Suppressor macrophage treated with lipopolysaccharide for 4 hours (primary cell): ENCODE measurements at regions not wholly inside any gene's neighbourhood (a gene's known extent, or its start where the extent isn't known, plus 50 kb on each side); places are given as distances from the start of the nearest gene placed in this dataset.
A peak's percentile ranks its signal among the peaks of the same experiment; 100 is the strongest.
"Not testable (repeated sequence)": the region's sequence is repeated elsewhere in the genome, so short reads cannot be mapped to it uniquely, and the experiment has no call there.

Experiments used
- DNase-seq: peaks from one replicate; pipeline ENCODE4 v3.0.0-alpha.2; 2020

DNA sequence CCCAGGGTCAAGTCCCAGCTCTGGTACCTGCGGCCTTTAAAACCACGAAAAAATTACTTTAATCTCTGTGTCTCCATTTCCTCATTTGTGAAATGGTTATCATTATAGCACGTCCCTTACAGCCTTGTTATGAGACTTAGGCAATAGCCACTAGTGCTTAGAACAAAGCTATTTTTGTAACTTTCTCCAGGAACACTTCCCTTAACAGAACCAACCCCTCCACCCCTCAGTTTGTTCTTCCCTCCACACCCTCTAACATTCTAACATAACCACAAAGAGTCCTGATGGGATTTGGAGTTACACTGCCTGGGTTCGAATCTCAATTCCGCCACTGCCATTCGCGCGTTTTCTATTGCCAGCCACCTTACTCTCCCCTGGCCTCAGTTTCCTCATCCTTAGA lies 2777.4 kb upstream of the TPTE start:
- not testable (repeated sequence) for DNase-seq

DNA sequence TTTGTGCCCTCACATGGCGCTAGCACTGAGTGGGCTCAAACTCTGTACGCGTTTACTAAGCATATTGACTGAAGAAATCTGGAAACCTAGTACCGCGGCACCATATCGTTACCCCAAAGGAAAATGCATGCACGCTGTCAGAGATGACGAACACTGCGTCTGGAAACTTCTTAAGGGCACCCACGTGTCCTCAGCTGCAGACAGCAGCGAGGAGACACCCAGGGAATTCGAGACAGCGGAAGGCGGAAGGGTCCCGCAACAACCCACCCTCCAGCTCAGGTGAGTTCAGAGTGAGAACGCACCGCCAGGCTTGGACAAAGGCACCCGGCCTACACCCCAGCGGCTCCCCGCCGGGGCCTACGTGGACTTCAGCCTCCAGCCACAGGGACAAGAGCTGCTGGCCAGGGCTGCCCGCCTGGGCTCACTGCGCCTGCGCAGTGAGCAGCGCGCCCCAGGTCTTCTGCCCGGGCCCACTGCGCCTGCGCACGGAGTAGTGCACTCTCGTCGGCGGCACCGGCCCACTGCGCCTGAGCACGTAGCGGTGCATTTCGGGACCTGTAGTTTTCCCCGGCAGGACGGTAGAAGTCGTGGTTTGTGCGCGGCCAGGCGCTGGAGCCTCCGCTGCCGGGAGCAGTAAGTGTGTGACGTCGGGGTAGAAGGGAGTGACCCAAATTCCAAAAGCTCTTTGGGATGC lies 2776.8 kb upstream of the TPTE start:
- DNase-seq, result not testable (repeated sequence)

DNA sequence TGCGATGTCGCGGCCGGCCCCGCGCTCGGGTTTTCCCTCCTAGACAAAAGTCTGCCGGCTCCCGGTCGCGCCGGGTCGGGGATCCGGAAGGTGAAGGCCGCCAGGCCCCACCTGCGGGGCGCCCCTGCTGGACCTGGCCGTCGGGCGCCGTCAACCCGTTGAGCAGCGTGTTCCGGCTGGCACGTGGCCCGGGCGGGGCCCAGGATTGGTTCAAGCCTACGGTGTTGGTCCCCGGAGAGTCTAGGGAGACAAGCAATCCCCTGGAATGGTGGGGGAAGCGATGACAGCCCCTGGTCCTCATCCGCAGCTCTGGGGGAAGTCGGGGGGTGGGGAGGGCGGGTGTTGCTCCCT lies 2776.3 kb upstream of the TPTE start:
- DNase-seq, result not testable (repeated sequence)

DNA sequence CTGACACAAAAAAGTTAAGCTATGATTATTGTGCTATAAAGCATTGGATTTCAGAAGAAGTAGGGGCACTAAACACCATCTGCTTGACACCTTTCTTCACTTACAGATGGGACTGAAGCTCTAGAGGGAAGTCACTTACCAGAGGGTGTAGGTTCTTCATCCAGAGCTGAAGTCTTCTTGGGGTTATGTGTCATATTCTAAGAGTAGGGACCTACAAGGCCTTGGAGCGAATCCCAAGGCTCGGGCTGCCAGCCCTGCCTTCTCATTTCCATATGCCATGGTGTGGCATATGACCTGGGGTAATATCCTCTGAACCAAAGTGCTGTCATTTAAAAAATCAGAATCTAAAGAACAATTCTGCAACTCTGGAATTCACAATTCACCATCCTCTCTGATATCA lies 2773.4 kb upstream of the TPTE start:
- DNase-seq, result not testable (repeated sequence)

DNA sequence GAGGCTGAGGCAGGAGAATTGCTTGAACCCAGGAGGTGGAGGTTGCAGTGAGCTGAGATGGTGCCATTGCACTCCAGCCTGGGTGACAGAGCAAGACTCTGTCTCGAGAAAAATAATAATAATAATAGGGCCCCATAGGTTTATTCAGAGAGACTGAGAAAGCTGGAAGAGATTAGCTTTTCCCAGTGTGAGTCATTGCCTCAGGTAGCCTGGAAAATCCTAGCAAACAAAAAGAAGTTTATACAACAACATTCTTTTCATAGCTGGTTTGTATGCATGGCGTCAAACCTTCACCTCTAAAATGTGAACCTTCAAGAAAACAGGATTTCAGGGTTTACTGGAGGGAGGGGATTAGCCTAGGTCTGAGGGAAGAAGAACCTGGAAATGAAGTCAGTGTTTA lies 2768.8 kb upstream of the TPTE start:
- not testable (repeated sequence) for DNase-seq

DNA sequence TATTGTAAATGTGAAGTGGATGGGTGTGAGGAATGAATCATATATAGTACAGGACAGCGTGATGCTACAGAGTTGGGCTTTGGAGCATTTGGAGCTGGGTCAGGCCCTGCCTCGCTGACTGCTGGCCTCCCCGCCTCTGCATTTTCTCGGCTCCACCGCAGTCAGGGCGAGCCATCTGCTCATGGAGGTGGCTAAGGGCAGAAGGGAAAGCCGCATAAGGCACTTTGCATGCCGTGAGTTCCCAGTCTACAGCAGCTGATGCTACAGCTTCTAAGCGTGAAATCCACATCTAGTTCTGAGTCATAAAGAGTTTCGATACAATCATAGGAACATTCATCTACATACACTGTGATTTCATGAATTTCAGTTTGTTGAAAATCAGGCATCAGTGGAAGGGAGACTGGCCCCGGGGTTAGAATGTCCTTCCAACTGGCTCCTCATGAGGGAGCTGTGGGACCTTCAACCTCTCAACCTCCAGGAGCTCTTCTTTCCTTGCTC lies 2768.0 kb upstream of the TPTE start:
- DNase-seq, result not testable (repeated sequence)

DNA sequence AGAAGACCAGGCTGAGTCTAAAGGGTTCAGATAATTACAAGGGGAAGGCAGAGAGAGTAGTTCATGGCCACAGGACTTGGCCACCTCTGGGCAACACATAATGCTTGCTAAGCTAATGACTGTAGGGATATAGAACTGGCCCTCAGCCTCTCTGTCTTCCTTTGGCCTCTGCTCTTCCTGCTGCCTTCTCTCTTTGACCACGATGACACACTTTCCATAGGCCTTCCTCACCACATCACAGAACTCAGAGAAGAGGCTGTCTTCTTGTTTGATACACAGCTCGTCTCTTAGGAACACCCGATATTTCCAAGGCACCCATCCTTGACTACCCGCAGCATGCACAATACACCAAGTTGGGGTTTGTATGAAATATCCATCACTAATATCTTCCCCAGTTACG lies 2751.4 kb upstream of the TPTE start:
- not testable (repeated sequence) for DNase-seq

DNA sequence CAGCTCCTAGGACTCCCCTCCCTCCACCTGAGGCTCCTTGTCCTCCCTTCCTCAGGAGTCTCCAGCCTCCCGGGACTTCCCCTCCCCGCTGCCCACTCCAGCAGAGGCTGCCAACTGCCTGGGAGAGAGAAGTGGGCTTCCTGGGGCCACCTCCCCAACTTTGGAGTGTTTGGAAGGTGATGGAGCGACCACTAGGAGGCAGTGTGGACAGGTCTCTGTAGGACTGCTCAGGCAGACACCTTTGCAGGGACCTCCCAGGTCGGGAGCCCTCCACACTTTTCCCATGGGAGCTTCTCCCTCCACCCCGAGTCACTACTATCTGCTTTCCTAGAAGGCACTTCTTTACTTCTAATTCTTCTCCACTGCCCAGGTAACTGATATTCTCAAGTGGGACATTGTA lies 2747.2 kb upstream of the TPTE start:
- DNase-seq, result not testable (repeated sequence)

DNA sequence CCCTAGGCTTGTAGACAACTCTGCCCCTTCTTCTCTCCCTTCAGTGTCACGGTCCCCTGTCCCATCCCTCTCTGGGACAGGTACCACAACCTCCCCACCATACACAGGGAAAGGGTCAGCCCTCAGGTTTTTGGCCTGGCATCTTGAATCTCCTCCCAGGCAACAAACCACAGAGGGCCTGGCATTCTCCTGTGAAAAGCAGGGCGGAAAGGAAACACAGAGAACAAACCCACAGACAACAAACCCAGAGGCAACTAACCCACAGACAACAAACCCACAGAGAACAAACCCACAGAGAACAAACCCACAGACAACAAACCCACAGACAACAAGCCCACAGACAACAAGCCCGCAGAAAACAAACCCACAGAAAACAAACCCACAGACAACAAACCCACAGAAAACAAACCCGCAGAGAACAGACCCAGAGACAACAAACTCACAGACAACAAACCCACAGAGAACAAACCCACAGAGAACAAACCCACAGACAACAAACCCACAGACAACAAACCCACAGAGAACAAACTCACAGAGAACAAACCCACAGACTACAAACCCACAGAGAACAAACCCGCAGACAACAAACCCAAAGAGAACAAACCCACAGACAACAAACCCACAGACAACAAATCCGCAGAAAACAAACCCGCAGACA lies 2745.9 kb upstream of the TPTE start:
- peak; percentile 0 for DNase-seq

DNA sequence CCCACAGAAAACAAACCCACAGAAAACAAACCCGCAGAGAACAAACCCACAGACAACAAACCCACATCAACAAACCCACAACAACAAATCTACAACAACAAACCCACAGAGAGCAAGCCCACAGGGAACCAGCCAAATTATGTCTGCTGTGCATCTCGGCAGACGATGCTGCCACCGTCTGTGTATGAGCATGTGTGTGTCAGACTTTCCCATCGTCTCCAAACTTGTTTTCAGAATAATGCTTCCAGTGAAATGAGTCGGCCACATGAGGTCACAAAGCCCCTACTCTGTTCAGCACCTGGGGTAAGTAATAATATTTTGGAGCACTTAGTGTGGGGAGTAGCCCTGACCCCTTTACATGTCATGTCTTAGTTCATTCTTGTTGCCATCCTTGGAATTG lies 2745.3 kb upstream of the TPTE start:
- DNase-seq, result not testable (repeated sequence)

DNA sequence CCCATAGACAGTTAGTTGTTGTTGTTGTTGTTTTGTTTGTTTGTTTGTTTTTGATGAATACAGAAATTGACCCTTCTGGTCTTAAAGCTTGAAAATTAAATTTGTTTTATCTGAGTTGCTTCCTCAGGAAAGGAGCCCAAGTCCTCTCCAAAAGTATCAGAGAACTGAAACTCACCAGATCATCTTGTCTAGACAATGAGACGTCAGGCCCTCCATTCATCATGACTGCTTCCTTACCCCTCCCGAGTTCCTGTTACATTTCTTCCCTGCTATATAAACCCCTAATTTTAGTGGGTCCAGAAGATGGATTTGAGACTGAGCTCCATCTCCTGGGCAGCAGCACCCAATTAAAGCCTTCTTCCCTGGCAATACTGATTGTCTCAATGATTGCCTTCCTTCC lies 2744.8 kb upstream of the TPTE start:
- not testable (repeated sequence) for DNase-seq

DNA sequence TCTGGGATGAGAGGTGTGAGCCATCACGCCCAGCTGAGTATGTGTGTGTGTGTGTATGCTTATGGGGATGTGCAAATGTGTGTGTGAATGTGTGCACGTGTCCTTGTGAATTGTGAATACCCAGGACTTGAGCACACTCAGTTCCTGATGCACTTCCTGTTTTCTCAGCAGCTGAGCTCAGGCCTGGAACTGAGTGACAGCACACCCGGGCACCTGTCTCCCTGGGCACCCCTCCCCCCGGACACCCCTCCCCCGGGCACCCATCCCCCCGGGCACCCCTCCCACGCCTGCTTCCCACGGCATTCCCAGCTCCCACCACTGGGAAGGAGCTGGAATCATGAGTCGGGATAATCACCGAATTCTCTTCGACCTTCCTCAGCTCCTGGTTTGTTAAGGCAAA lies 2744.1 kb upstream of the TPTE start:
- not testable (repeated sequence) for DNase-seq

DNA sequence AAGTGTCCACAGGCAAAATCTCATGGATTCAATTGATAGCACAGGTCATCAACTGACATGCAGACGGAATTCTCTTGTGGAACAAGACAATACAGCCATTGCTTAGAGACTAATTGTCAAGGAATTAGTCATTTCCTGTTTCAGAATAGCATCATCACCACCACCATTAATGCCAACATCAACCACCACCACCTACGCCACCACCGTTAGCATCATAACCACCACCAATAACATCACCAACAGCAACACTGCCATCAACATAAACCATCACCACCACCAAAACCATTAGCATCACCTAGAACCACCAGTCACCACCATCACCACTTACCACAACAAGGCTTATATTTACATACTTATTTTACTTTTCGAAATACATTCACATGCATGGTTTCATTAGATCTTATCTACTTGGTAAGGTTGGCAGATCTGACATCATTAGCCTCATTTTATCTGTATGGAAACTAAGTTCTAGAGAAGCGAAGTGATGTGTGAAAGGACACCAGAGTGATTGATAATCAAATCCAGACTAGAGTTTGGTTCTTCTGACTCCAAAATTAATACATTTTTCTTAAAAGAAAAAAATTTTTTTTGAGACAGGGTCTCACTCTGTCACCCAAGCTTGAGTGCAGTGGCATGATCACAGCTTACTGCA lies 2733.8 kb upstream of the TPTE start:
- not testable (repeated sequence) for DNase-seq

DNA sequence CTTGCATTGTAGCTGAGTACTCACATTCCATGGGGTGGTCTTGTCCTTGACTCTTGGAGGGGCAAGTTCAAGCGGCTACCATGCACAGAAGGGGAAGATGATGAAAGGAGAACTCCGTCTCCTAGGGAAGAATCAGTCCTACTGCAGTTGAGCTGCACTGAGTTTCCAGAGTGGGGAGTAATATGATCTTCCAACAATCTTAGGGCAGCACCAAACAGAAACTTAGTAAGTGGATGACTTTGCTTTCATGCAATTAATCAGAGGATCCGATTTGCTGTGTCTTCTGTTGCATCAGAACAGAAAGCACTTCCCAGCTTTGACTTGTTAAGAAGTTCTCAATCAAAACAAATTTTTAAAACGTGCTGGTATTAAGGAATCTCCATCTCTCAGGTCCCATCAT lies 2727.6 kb upstream of the TPTE start:
- DNase-seq, result not testable (repeated sequence)

DNA sequence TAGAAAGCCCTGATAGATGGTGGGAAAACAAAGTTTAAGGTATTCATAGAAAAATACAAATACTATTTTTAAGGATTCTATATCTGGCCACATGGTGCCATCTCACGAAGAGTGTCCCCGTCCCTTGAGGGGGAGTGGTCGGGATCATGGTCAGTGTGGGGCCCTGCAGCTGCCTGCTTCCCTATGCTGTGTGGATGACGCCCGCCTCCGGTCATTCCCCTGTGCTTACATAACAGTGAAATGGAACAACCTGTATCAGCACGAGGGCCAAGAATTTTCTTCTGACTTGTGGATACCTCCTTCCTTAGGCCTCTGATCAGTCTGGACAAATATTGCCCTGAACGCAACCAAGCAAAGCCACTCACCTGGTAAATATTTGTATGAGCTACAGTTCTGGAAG lies 2724.1 kb upstream of the TPTE start:
- not testable (repeated sequence) for DNase-seq

DNA sequence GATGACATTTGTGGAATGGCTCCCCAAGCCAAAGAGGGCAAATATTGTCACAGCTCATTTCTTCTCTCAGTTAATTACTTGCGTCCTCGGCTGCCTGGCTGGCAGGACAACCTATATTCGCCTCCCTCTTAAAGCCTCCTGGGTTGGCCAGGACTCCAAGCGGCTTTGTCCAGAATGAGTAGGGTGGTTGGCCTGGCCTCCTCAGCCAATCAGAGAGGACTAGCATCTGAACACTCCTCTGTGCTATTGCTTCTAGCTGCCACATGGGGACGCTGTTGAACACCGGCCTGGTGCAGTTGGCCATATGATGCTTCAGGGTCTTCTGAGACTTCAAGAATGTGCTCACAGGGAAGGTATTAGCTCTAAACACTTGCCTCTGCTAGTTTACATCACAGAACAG lies 2722.9 kb upstream of the TPTE start:
- not testable (repeated sequence) for DNase-seq

DNA sequence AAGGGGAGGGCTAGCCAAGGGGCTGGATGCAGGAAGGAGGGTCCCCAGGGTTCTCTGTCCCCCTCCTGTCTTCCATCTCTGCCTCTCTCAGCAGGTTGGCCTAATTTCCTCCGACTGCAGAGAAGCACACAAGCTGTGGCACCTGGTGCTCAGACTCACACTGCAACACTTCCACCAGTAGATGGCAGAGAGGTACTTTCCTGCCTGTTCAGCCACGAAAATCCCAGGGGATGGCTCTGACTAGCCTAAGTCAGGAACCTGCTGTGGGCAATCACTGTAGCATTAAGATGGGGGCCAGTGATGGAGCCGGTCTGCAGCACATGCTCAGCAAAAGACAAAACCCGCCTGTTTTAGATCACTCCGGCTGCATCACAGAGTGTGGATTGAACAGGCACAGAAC lies 2721.7 kb upstream of the TPTE start:
- DNase-seq, result not testable (repeated sequence)

DNA sequence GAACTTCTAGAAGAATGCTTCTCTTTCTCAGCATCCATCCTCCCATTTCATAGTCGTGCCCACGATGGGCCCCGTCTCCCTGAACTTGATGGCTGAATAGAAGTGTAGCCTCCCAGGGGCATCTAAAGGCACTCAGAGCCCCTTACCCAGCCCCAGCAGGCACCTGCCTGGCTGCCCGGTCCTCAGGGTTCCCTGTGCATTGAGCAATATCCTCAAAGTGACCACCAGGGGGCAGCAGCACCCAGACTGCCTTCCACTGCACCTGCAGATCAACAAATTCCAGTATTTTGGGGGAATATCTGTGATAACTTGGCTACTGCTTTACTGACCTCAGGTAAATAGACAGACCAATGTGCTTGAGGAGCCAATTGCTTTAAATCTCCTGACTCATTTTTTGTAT lies 2707.9 kb upstream of the TPTE start:
- DNase-seq, result not testable (repeated sequence)

DNA sequence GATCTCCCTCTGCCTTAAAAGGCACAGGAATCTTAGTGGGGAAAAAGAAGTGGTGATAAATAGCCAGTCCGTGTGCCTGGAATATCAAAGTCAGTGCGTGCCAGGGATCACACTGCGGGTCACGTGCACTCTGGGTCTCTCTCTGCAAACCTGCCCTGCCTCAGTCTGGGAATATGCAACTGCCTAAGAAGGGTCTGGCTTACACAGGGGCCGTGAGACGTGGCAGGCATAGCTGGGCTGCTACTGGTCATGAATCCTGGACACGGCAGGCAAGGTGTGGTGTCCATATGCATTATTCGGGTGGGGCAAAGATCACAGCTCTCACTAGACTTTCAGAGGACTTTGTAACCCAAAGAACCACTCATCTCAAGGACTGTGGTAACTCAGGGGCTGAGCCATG lies 2704.4 kb upstream of the TPTE start:
- DNase-seq, result not testable (repeated sequence)

DNA sequence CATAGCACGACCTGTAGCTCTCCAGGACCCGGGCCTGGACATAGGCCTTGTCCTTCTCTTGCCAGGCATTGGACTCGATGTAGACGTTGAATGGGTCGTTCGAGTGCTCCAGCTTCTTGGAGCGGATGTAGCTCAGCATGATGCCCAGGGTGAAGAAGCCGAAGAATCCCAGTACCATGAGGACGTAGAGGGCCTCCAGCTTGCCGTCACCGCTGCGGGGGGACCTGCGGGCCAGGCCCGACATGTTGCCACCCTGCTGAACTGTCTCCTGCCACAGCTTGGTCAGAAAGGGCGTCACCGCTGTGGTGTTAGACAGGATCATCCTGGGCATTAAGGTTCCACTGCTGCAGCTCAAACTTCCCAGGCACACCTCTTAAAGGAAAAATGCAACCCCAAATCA lies 2702.1 kb upstream of the TPTE start:
- DNase-seq, result not testable (repeated sequence)

DNA sequence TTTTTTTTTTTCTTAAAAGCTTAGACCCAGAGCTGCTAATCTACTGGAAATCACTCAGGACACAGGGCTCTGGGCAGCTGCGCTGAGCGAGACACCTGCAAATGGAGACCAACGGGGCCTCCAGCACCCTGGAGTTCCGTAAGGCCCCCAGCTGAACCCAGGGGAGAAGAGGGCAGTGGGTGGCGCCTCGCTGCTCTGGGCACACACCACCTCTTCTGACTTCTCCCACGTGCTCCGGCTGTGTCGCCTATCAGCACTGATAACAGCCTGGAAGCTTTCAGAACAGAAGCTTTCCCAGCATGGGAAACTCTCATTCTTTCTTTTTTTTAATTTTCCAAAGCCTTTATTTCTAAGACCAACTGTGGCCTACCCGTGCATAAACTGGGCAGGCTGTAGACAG lies 2695.8 kb upstream of the TPTE start:
- not testable (repeated sequence) for DNase-seq

DNA sequence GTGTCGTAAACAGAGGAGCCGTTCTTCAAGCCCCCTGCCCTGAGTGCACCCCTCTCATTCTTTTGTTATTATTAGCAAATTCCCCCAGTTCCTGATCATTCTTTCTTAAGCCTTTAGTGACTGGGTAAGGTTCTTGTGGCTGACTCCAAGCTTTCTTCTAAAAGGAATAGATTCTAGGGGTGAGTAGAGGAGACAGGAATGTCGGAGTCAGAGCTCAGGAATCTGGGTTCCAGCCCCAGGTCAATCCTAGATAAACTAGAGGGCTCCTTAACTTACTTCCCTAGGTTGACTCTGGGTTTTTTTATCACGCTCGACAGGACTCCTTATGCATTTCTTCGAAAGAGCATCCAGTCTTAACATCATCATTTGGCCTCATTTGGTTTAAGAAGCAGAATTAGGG lies 2695.2 kb upstream of the TPTE start:
- DNase-seq, result not testable (repeated sequence)

DNA sequence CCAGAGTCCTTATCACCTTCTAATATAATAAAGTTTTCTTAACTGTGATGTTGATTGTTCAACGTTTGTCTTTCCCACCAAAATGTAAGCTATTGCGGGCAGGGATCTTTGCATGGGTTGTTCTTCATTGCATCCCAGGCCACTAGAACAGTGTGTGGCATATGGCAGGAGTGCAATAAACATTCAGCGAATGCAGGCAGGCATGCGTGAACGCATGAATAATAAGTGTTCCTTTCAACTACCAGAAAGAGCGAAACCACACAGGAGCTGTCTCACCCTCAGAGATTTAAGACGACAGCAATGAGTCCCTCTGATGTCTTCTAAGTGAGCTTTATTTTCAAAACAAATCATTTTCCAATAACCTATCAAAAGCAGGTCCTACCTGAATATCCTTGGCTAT lies 2693.1 kb upstream of the TPTE start:
- not testable (repeated sequence) for DNase-seq

DNA sequence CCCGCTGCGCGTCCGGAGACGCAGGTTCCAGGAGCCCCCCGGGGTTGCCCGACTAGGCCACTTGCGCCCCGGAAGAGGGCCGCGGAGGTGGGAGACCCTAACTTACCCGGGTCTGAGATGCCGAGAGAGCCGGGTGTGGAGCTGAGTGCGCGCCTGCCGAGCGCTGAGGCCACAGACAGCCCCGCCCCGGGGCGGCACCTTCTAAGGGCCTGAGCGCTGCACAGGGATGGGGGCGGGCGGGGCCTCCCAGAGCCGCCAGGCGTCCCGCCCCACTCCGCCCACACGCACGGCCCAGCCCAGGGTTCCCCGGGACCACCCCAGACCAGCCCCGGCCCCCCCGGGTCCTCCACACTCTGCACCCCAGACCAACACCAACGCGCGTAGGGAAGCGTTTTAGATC lies 2692.0 kb upstream of the TPTE start:
- DNase-seq, result not testable (repeated sequence)
